H1 (cell line): ENCODE measurements at regions not wholly inside any gene's neighbourhood (a gene's known extent, or its start where the extent isn't known, plus 50 kb on each side); places are given as distances from the start of the nearest gene placed in this dataset.

ENCODE experiments used
- CTCF ChIP-seq, 3 experiments: IDR thresholded peaks; 1 replicate in 2 of 3; 2 replicates in 1 of 3; pipeline versions ENCODE4 v1.5.1 to v1.6.1; 2011; ENCODE audit warnings: low read length in 3 of 3, mild to moderate bottlenecking in 3 of 3, inconsistent platforms in 2 of 3, low read depth in 1 of 3, moderate library complexity in 1 of 3; ENCODE audit not compliant: insufficient read depth in 1 of 3; ENCODE audit errors: control extremely low read depth in 1 of 3
- EZH2 ChIP-seq: fragments of 200-600 bp; sonication (generic); IDR thresholded peaks from 2 replicates; pipeline ENCODE4 v1.7.1; 2012; ENCODE audit warnings: low read depth, mild to moderate bottlenecking, moderate library complexity, low read length, inconsistent platforms; ENCODE audit not compliant: severe bottlenecking
- ZNF274 ChIP-seq: IDR thresholded peaks from 2 replicates; pipeline ENCODE4 v1.7.0; 2012; ENCODE audit warnings: low read length, borderline replicate concordance; ENCODE audit errors: extremely low read depth

GRCh38 chr12:124632519-124632984 lies 65.1 kb upstream of the NCOR2 start:
- no peak for TF ChIP-seq EZH2
- TF ChIP-seq ZNF274 = no peak
- TF ChIP-seq CTCF (IDR thresholded peaks at IDR 0.05; ENCODE audit: control extremely low read depth in 1 of 3, insufficient read depth in 1 of 3, low read depth in 1 of 3, low read length in 3 of 3) = no peak
